Neuronal stem cell (in vitro differentiated cells): ENCODE measurements at regions not wholly inside any gene's neighbourhood (a gene's known extent, or its start where the extent isn't known, plus 50 kb on each side); places are given as distances from the start of the nearest gene placed in this dataset.

ENCODE experiments used
- DNase-seq: peaks from one replicate; pipeline ENCODE4 v3.0.0-alpha.2; 2013; ENCODE audit warnings: low spot score
- H2AFZ ChIP-seq: one replicate; pipeline ENCODE4 v1.6.1; 2013; ENCODE audit warnings: mild to moderate bottlenecking, low read length, inconsistent platforms
- H2AK5ac ChIP-seq: 2 replicates; pipeline ENCODE4 v1.6.1; 2013; ENCODE audit warnings: low read depth, mild to moderate bottlenecking, inconsistent platforms, low read length, moderate library complexity, mixed read lengths
- H2BK120ac ChIP-seq: 2 replicates; pipeline ENCODE4 v1.6.1; 2013; ENCODE audit warnings: low read depth, mild to moderate bottlenecking, inconsistent platforms, low read length, moderate library complexity, mixed read lengths
- H2BK12ac ChIP-seq: one replicate; pipeline ENCODE4 v1.6.1; 2013; ENCODE audit warnings: low read length, inconsistent platforms
- H2BK15ac ChIP-seq: 2 replicates; pipeline ENCODE4 v1.6.1; 2013; ENCODE audit warnings: mild to moderate bottlenecking, low read length, inconsistent platforms, mixed read lengths
- H2BK5ac ChIP-seq: one replicate; pipeline ENCODE4 v1.6.1; 2013; ENCODE audit warnings: inconsistent platforms, mild to moderate bottlenecking, low read length, moderate library complexity
- H3K14ac ChIP-seq: one replicate; pipeline ENCODE4 v1.6.1; 2013; ENCODE audit warnings: low read length, inconsistent platforms
- H3K18ac ChIP-seq: 2 replicates; pipeline ENCODE4 v1.6.1; 2013; ENCODE audit warnings: low read length, inconsistent platforms
- H3K23ac ChIP-seq: 2 replicates; pipeline ENCODE4 v1.6.1; 2013; ENCODE audit warnings: low read depth, mild to moderate bottlenecking, mixed read lengths, low read length, inconsistent platforms; ENCODE audit not compliant: poor library complexity
- H3K27ac ChIP-seq: replicated peaks from 3 replicates; pipeline ENCODE4 v1.5.1; 2013; ENCODE audit warnings: low read length, inconsistent platforms
- H3K27me3 ChIP-seq, 3 experiments: 2 replicates each; pipeline ENCODE4 v1.6.1; 2013; ENCODE audit warnings: low read length in 3 of 3, mild to moderate bottlenecking in 2 of 3, inconsistent platforms in 1 of 3, low read depth in 1 of 3, mixed read lengths in 1 of 3, moderate library complexity in 1 of 3; ENCODE audit not compliant: control insufficient read depth in 3 of 3, insufficient read depth in 3 of 3
- H3K36me3 ChIP-seq, 2 donors: replicated peaks in 1 of 2; 2 replicates each; pipeline ENCODE4 v1.6.1; 2013; ENCODE audit warnings: low read length in 2 of 2; ENCODE audit not compliant: control insufficient read depth in 2 of 2, insufficient read depth in 2 of 2
- H3K4ac ChIP-seq: 2 replicates; pipeline ENCODE4 v1.6.1; 2013; ENCODE audit warnings: inconsistent platforms, mild to moderate bottlenecking, low read length, moderate library complexity
- H3K4me1 ChIP-seq, 2 donors: 1 replicate in 1 of 2; 2 replicates in 1 of 2; pipeline ENCODE4 v1.6.1; 2013; ENCODE audit warnings: low read length in 2 of 2, low read depth in 1 of 2; ENCODE audit not compliant: control insufficient read depth in 2 of 2, insufficient read depth in 1 of 2
- H3K4me2 ChIP-seq: one replicate; pipeline ENCODE4 v1.6.1; 2013; ENCODE audit warnings: mild to moderate bottlenecking, low read length, inconsistent platforms; ENCODE audit not compliant: insufficient read depth, poor library complexity, severe bottlenecking
- H3K4me3 ChIP-seq, 2 donors: 2 replicates each; pipeline ENCODE4 v1.5.1; 2013; ENCODE audit warnings: low read length in 2 of 2, mild to moderate bottlenecking in 2 of 2, inconsistent platforms in 1 of 2, moderate library complexity in 1 of 2
- H3K79me1 ChIP-seq: one replicate; pipeline ENCODE4 v1.6.1; 2013; ENCODE audit warnings: low read depth, mild to moderate bottlenecking, inconsistent platforms, low read length, moderate library complexity
- H3K9ac ChIP-seq: one replicate; pipeline ENCODE4 v1.6.1; 2013; ENCODE audit warnings: mild to moderate bottlenecking, low read depth, low read length, inconsistent platforms; ENCODE audit not compliant: poor library complexity
- H3K9me3 ChIP-seq, 2 donors: replicated peaks in 1 of 2; 2 replicates each; pipeline versions ENCODE3 to v1.6.1; 2013; ENCODE audit warnings: low read length in 2 of 2, mild to moderate bottlenecking in 2 of 2, inconsistent platforms in 1 of 2, low read depth in 1 of 2, mixed read lengths in 1 of 2, moderate library complexity in 1 of 2; ENCODE audit not compliant: control insufficient read depth in 2 of 2, insufficient read depth in 1 of 2
- H4K8ac ChIP-seq: one replicate; pipeline ENCODE4 v1.6.1; 2013; ENCODE audit warnings: low read depth, mild to moderate bottlenecking, inconsistent platforms, low read length, moderate library complexity
- H4K91ac ChIP-seq: one replicate; pipeline ENCODE4 v1.6.1; 2013; ENCODE audit warnings: low read length, low read depth, mild to moderate bottlenecking, inconsistent platforms; ENCODE audit not compliant: poor library complexity
- WGBS, 2 donors: extraction: QIAGEN DNeasy Blood & Tissue Kit; methylation state at CpG; one replicate each; pipeline ENCODE4 v1.1.7; 2013; ENCODE audit warnings: missing lambda C conversion rate in 2 of 2, mixed read lengths in 1 of 2; ENCODE audit not compliant: insufficient read length in 2 of 2, insufficient replicate concordance in 1 of 2; ENCODE audit errors: extremely low coverage in 2 of 2; 5-methylcytosine and 5-hydroxymethylcytosine counted together

GRCh38 chr13:112200200-112200599 lies 133.3 kb downstream of the SOX1 start:
- H3K27ac ChIP-seq = no peak overlapping the region
- no peak overlapping the region for H2BK5ac ChIP-seq
- WGBS, 2 donors = no CpG with 5 or more reads among the region's 10 CpGs
- DNase-seq = no peak
- no peak overlapping the region for H2AK5ac ChIP-seq
- H3K4me3 ChIP-seq = no peak overlapping the region
- no peak overlapping the region for H3K4ac ChIP-seq
- H2BK12ac ChIP-seq = peak overlapping the region; percentile 36
- no peaks in the 10 kb centered on the region for H3K36me3 ChIP-seq
- H2BK120ac ChIP-seq = no peak overlapping the region
- H3K23ac ChIP-seq = no peak overlapping the region
- no peak overlapping the region for H2BK15ac ChIP-seq
- H3K18ac ChIP-seq = peak overlapping the region; percentile 68
- no peak overlapping the region for H4K8ac ChIP-seq
- no peaks in the 10 kb centered on the region for H3K9me3 ChIP-seq
- H3K14ac ChIP-seq = no peak overlapping the region
- H3K79me1 ChIP-seq = no peaks in the 10 kb centered on the region
- no peak overlapping the region for H2AFZ ChIP-seq
- peaks cover 26 to 29% of the 10 kb centered on the region in 2 donors for H3K4me1 ChIP-seq
- H3K4me2 ChIP-seq = no peak overlapping the region
- no peak overlapping the region for H3K9ac ChIP-seq
- no peak overlapping the region for H4K91ac ChIP-seq
- no peaks in the 10 kb centered on the region for H3K27me3 ChIP-seq

- no peak overlapping the region for H2AFZ ChIP-seq
- H2BK5ac ChIP-seq = peak overlapping the region; percentile 45
- no peak overlapping the region for H3K4me2 ChIP-seq
- H3K4me3 ChIP-seq = no peak overlapping the region
- no peak for DNase-seq
- no peaks in the 10 kb centered on the region for H3K36me3 ChIP-seq
- no peak overlapping the region for H4K8ac ChIP-seq
- peak overlapping the region; percentile 60 for H3K9ac ChIP-seq
- WGBS, 2 donors = no CpG with 5 or more reads among the region's 19 CpGs
- peak overlapping the region; percentile 86 for H3K18ac ChIP-seq
- peaks cover 32 to 49% of the 10 kb centered on the region in 2 donors for H3K4me1 ChIP-seq
- no peaks in the 10 kb centered on the region for H3K79me1 ChIP-seq
- H2BK12ac ChIP-seq = peak overlapping the region; percentile 64
- no peak overlapping the region for H3K27ac ChIP-seq
- H2BK120ac ChIP-seq = peak overlapping the region; percentile 27
- peak overlapping the region; percentile 54 for H2AK5ac ChIP-seq
- no peak overlapping the region for H4K91ac ChIP-seq
- H3K4ac ChIP-seq = peak overlapping the region; percentile 57
- H3K9me3 ChIP-seq = no peaks in the 10 kb centered on the region
- H3K14ac ChIP-seq = no peak overlapping the region
- peak overlapping the region; percentile 28 for H2BK15ac ChIP-seq
- H3K27me3 ChIP-seq = no peaks in the 10 kb centered on the region
- no peak overlapping the region for H3K23ac ChIP-seq
These were observed 135.3 kb downstream of the SOX1 start for GRCh38 chr13:112202266-112202665.

- peak overlapping the region; percentile 54 for H2AK5ac ChIP-seq
- H2BK12ac ChIP-seq = peak overlapping the region; percentile 36
- H3K4me3 ChIP-seq = no peak overlapping the region
- peak overlapping the region; percentile 71 for H2AFZ ChIP-seq
- no peaks in the 10 kb centered on the region for H3K36me3 ChIP-seq
- peak overlapping the region; percentile 0 for H3K14ac ChIP-seq
- WGBS, 2 donors = no CpG with 5 or more reads among the region's 10 CpGs
- H3K27me3 ChIP-seq = no peaks in the 10 kb centered on the region
- H2BK120ac ChIP-seq = no peak overlapping the region
- peak overlapping the region; percentile 45 for H2BK5ac ChIP-seq
- H4K91ac ChIP-seq = peak overlapping the region; percentile 88
- DNase-seq = no peak
- peak overlapping the region; percentile 30 for H3K27ac ChIP-seq
- no peak overlapping the region for H3K4ac ChIP-seq
- no peak overlapping the region for H4K8ac ChIP-seq
- no peak overlapping the region for H3K9ac ChIP-seq
- H3K18ac ChIP-seq = peak overlapping the region; percentile 86
- no peaks in the 10 kb centered on the region for H3K9me3 ChIP-seq
- no peak overlapping the region for H3K4me2 ChIP-seq
- H3K4me1 ChIP-seq = peaks cover 38 to 55% of the 10 kb centered on the region in 2 donors
- no peak overlapping the region for H3K23ac ChIP-seq
- peak overlapping the region; percentile 22 for H2BK15ac ChIP-seq
- no peaks in the 10 kb centered on the region for H3K79me1 ChIP-seq
These were observed 136.0 kb downstream of the SOX1 start for GRCh38 chr13:112202966-112203365.

- H3K14ac ChIP-seq = peak overlapping the region; percentile 0
- H3K79me1 ChIP-seq = no peaks in the 10 kb centered on the region
- H4K91ac ChIP-seq = peak overlapping the region; percentile 88
- H3K9ac ChIP-seq = no peak overlapping the region
- H3K18ac ChIP-seq = peak overlapping the region; percentile 86
- peak overlapping the region; percentile 54 for H2AK5ac ChIP-seq
- no peaks in the 10 kb centered on the region for H3K9me3 ChIP-seq
- no peak overlapping the region for H2BK120ac ChIP-seq
- no peak overlapping the region for H3K23ac ChIP-seq
- no peak for DNase-seq
- peak overlapping the region; percentile 30 for H3K27ac ChIP-seq
- no peak overlapping the region for H4K8ac ChIP-seq
- WGBS, 2 donors = no CpG with 5 or more reads among the region's 6 CpGs
- peak overlapping the region; percentile 71 for H2AFZ ChIP-seq
- no peaks in the 10 kb centered on the region for H3K36me3 ChIP-seq
- peak overlapping the region; percentile 36 for H2BK12ac ChIP-seq
- H3K4ac ChIP-seq = no peak overlapping the region
- no peak overlapping the region for H2BK15ac ChIP-seq
- no peak overlapping the region for H3K4me2 ChIP-seq
- H3K4me1 ChIP-seq = peaks cover 40 to 55% of the 10 kb centered on the region in 2 donors
- peak overlapping the region in 1 of 2 donors; percentile 15 for H3K4me3 ChIP-seq
- H2BK5ac ChIP-seq = no peak overlapping the region
- no peaks in the 10 kb centered on the region for H3K27me3 ChIP-seq
These were observed 136.7 kb downstream of the SOX1 start for GRCh38 chr13:112203614-112204013.
